ENCODE measurements at regions not wholly inside any gene's neighbourhood (a gene's known extent, or its start where the extent isn't known, plus 50 kb on each side); places are given as distances from the start of the nearest gene placed in this dataset.

GRCh38 chr2:217742276-217742675 is 260.5 kb downstream of the TNS1 start:
- H3K4me3 ChIP-seq (ENCODE audit: low read depth, low read length): no peak overlapping the region

GRCh38 chr2:217741381-217741955 is 261.3 kb downstream of the TNS1 start:
- no peak overlapping the region for H3K4me3 ChIP-seq (ENCODE audit: low read depth, low read length)
- no peak overlapping the region for H3K4me2 ChIP-seq (ENCODE audit: low read length)
- no peak for TF ChIP-seq CTCF (IDR thresholded peaks at IDR 0.05)
- H2AFZ ChIP-seq: no peak overlapping the region
- no peaks in the 10 kb centered on the region for H3K27me3 ChIP-seq (ENCODE audit: control insufficient read depth, insufficient read depth, low read length)
- H3K9me3 ChIP-seq (ENCODE audit: control insufficient read depth, low read length): no peaks in the 10 kb centered on the region
- peaks cover 32% of the 10 kb centered on the region for H3K79me2 ChIP-seq
- H3K9ac ChIP-seq: no peak overlapping the region
- peaks cover 74% of the 10 kb centered on the region for H3K4me1 ChIP-seq
- H3K36me3 ChIP-seq (ENCODE audit: control insufficient read depth, insufficient read depth, low read length): no peaks in the 10 kb centered on the region
- peak overlapping the region; percentile 99 for H3K27ac ChIP-seq

More at GRCh38 chr2:217742276-217742675, 260.5 kb downstream of the TNS1 start:
- Histone ChIP-seq H3K9ac (no peak overlapping the region), H3K4me2 (ENCODE audit: low read length) (no peak overlapping the region), H3K9me3 (ENCODE audit: control insufficient read depth, low read length) (no peaks in the 10 kb centered on the region), H3K79me2 (peaks cover 32% of the 10 kb centered on the region), H2AFZ (no peak overlapping the region), H3K27me3 (ENCODE audit: control insufficient read depth, insufficient read depth, low read length) (no peaks in the 10 kb centered on the region), H3K4me1 (peaks cover 76% of the 10 kb centered on the region), H3K27ac (no peak overlapping the region), H3K36me3 (ENCODE audit: control insufficient read depth, insufficient read depth, low read length) (no peaks in the 10 kb centered on the region)
- TF ChIP-seq CTCF (IDR thresholded peaks at IDR 0.05): no peak

GRCh38 chr2:217740756-217741155 is 262.0 kb downstream of the TNS1 start:
- Histone ChIP-seq H3K27me3 (ENCODE audit: control insufficient read depth, insufficient read depth, low read length) (no peaks in the 10 kb centered on the region), H3K4me1 (peaks cover 77% of the 10 kb centered on the region), H3K4me3 (ENCODE audit: low read depth, low read length) (no peak overlapping the region), H2AFZ (peak overlapping the region; percentile 43), H3K79me2 (peaks cover 32% of the 10 kb centered on the region), H3K27ac (peak overlapping the region; percentile 99), H3K9ac (no peak overlapping the region), H3K9me3 (ENCODE audit: control insufficient read depth, low read length) (no peaks in the 10 kb centered on the region), H3K4me2 (ENCODE audit: low read length) (no peak overlapping the region), H3K36me3 (ENCODE audit: control insufficient read depth, insufficient read depth, low read length) (no peaks in the 10 kb centered on the region)
- no peak for TF ChIP-seq CTCF (IDR thresholded peaks at IDR 0.05)

GRCh38 chr2:217740178-217740577 is 262.6 kb downstream of the TNS1 start:
- TF ChIP-seq CTCF (IDR thresholded peaks at IDR 0.05): no peak
- Histone ChIP-seq H2AFZ (peak overlapping the region; percentile 43), H3K4me2 (ENCODE audit: low read length) (no peak overlapping the region), H3K4me1 (peaks cover 82% of the 10 kb centered on the region), H3K79me2 (peaks cover 30% of the 10 kb centered on the region), H3K4me3 (ENCODE audit: low read depth, low read length) (no peak overlapping the region), H3K36me3 (ENCODE audit: control insufficient read depth, insufficient read depth, low read length) (no peaks in the 10 kb centered on the region), H3K27me3 (ENCODE audit: control insufficient read depth, insufficient read depth, low read length) (no peaks in the 10 kb centered on the region), H3K27ac (peak overlapping the region; percentile 99), H3K9ac (no peak overlapping the region), H3K9me3 (ENCODE audit: control insufficient read depth, low read length) (no peaks in the 10 kb centered on the region)

GRCh38 chr2:217739741-217740140 is 263.1 kb downstream of the TNS1 start:
- Histone ChIP-seq H3K4me1 (peaks cover 84% of the 10 kb centered on the region), H3K4me3 (ENCODE audit: low read depth, low read length) (no peak overlapping the region), H3K9me3 (ENCODE audit: control insufficient read depth, low read length) (no peaks in the 10 kb centered on the region), H3K79me2 (peaks cover 26% of the 10 kb centered on the region), H3K36me3 (ENCODE audit: control insufficient read depth, insufficient read depth, low read length) (no peaks in the 10 kb centered on the region), H2AFZ (no peak overlapping the region), H3K9ac (no peak overlapping the region), H3K27ac (peak overlapping the region; percentile 99), H3K4me2 (ENCODE audit: low read length) (no peak overlapping the region), H3K27me3 (ENCODE audit: control insufficient read depth, insufficient read depth, low read length) (no peaks in the 10 kb centered on the region)
- TF ChIP-seq CTCF (IDR thresholded peaks at IDR 0.05): no peak
